BE2C (cell line): ENCODE measurements at regions not wholly inside any gene's neighbourhood (a gene's known extent, or its start where the extent isn't known, plus 50 kb on each side); places are given as distances from the start of the nearest gene placed in this dataset.

ENCODE experiments used
- DNase-seq: peaks from one replicate; pipeline ENCODE4 v3.0.0-alpha.2; 2020
- H3K27me3 ChIP-seq: fragments of 250-450 bp; sonication (Bioruptor Pico); 2 replicates; pipeline ENCODE4 v1.5.1; 2020; ENCODE audit warnings: mild to moderate bottlenecking
- H3K36me3 ChIP-seq: fragments of 250-450 bp; sonication (Bioruptor Pico); 2 replicates; pipeline ENCODE4 v1.5.1; 2020; ENCODE audit warnings: mild to moderate bottlenecking
- H3K4me1 ChIP-seq: fragments of 250-450 bp; sonication (Bioruptor Pico); 2 replicates; pipeline ENCODE4 v1.5.1; 2020
- H3K4me3 ChIP-seq: 2 replicates; pipeline ENCODE4 v1.5.1; 2011; ENCODE audit warnings: low read depth, low read length
- H3K9me3 ChIP-seq: fragments of 250-450 bp; sonication (Bioruptor Pico); 2 replicates; pipeline ENCODE4 v1.5.1; 2020
- CTCF ChIP-seq: IDR thresholded peaks from 2 replicates; pipeline ENCODE4 v1.5.1; 2012; ENCODE audit warnings: mild to moderate bottlenecking, low read depth, low read length

GRCh38 chr12:63206909-63207308, 55.9 kb upstream of the AVPR1A start:
- no peak for DNase-seq
- H3K27me3 ChIP-seq = no peaks in the 10 kb centered on the region
- no peak overlapping the region for H3K4me3 ChIP-seq
- no peak for TF ChIP-seq CTCF
- no peaks in the 10 kb centered on the region for H3K4me1 ChIP-seq
- H3K36me3 ChIP-seq = no peaks in the 10 kb centered on the region
- H3K9me3 ChIP-seq = no peaks in the 10 kb centered on the region

- H3K36me3 ChIP-seq = no peaks in the 10 kb centered on the region
- no peak for TF ChIP-seq CTCF
- H3K4me1 ChIP-seq = no peaks in the 10 kb centered on the region
Measured at GRCh38 chr12:63206494-63206893, 55.5 kb upstream of the AVPR1A start.

More at GRCh38 chr12:63206494-63206893, 55.5 kb upstream of the AVPR1A start:
- Histone ChIP-seq H3K4me3 (no peak overlapping the region), H3K9me3 (no peaks in the 10 kb centered on the region), H3K27me3 (no peaks in the 10 kb centered on the region)
- no peak for DNase-seq
